ENCODE measurements at regions not wholly inside any gene's neighbourhood (a gene's known extent, or its start where the extent isn't known, plus 50 kb on each side); places are given as distances from the start of the nearest gene placed in this dataset.

DNA sequence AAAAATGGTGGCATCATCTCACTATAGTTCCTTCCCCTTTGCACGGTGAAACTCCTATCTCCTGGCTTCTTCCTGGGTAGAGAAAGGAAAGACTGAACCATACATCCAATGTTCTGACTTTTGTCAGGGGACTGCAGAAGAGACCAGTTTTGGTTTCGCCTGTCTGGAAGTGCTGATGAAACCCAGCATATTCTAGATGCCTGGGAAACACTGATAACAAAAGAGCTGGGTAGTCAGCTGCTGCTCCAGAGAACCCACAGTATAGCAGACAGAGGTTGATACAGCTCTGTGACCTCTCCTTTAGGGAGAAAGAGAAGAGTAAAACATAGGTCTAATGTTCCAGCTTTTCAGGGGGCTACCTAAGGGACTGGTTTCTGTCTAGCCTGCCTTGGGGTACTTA, 695.3 kb downstream of the DIAPH3 start:
- Histone ChIP-seq H3K4me1 (no peaks in the 10 kb centered on the region), H3K27me3 (no peaks in the 10 kb centered on the region), H3K9me3 (peaks cover 0 to 9% (median 0%) of the 10 kb centered on the region in 4 donors), H3K4me3 (no peak overlapping the region), H3K36me3 (no peaks in the 10 kb centered on the region), H3K27ac (no peak overlapping the region)
- 89 to 93% methylated on average over 2 of the region's 2 CpGs for WGBS, 2 donors
- no peak for DNase-seq (ENCODE audit: low spot score in 2 of 2)
- TF ChIP-seq, protein P1, sequence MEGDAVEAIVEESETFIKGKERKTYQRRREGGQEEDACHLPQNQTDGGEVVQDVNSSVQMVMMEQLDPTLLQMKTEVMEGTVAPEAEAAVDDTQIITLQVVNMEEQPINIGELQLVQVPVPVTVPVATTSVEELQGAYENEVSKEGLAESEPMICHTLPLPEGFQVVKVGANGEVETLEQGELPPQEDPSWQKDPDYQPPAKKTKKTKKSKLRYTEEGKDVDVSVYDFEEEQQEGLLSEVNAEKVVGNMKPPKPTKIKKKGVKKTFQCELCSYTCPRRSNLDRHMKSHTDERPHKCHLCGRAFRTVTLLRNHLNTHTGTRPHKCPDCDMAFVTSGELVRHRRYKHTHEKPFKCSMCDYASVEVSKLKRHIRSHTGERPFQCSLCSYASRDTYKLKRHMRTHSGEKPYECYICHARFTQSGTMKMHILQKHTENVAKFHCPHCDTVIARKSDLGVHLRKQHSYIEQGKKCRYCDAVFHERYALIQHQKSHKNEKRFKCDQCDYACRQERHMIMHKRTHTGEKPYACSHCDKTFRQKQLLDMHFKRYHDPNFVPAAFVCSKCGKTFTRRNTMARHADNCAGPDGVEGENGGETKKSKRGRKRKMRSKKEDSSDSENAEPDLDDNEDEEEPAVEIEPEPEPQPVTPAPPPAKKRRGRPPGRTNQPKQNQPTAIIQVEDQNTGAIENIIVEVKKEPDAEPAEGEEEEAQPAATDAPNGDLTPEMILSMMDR (IDR thresholded peaks at IDR 0.05) = no peak
- TF ChIP-seq POLR2A (IDR thresholded peaks at IDR 0.05) = no peak
- TF ChIP-seq EP300 (IDR thresholded peaks at IDR 0.05) = no peak

DNA sequence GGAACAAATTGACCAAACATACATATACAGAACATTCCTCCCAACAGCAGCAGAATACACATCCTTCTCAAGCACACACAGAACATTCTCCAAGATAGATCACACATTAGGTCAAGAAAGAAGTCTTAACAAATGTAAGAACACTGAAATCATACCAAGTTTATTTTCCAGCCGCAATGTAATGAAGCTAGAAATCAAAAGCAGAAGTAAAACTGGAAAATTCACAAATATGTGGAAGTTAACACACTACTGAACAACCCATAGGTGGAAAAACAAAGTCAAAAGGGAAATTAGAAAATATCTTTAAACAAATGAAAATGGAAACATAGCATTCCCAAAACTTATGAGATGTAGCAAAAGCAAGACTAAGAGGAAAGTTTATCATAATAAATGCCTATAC, 692.6 kb downstream of the DIAPH3 start:
- Histone ChIP-seq H3K36me3 (no peaks in the 10 kb centered on the region), H3K4me1 (no peaks in the 10 kb centered on the region), H3K27me3 (no peaks in the 10 kb centered on the region), H3K27ac (no peak overlapping the region), H3K4me3 (no peak overlapping the region), H3K9me3 (peaks cover 0 to 9% (median 0%) of the 10 kb centered on the region in 4 donors)
- WGBS, 2 donors = 27 to 85% methylated on average over 1 of the region's 1 CpG
- DNase-seq (ENCODE audit: low spot score in 2 of 2) = no peak
- TF ChIP-seq POLR2A (IDR thresholded peaks at IDR 0.05) (no peak), EP300 (IDR thresholded peaks at IDR 0.05) (no peak)
- TF ChIP-seq, protein P1 (IDR thresholded peaks at IDR 0.05) = no peak

DNA sequence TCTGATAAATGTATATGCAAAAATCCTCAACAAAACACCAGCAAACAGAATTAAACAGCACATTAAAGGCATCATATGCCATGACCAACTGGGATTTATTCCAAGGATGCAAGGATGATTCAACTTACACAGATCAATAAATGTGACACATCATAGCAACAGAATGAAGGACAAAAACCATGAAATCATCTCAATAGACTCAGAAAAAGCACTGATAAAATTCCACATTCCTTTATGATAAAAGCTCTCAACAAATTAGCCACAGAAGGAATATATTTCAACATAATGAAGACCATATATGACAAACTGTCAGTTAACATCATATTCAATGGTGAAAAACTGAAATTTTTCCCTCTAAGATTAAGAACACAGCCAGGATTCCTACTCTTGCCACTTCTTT, 691.6 kb downstream of the DIAPH3 start:
- Histone ChIP-seq H3K9me3 (peaks cover 0 to 9% (median 0%) of the 10 kb centered on the region in 4 donors), H3K4me3 (no peak overlapping the region), H3K36me3 (no peaks in the 10 kb centered on the region), H3K4me1 (no peaks in the 10 kb centered on the region), H3K27me3 (no peaks in the 10 kb centered on the region), H3K27ac (no peak overlapping the region)
- TF ChIP-seq EP300 (IDR thresholded peaks at IDR 0.05) (no peak), POLR2A (IDR thresholded peaks at IDR 0.05) (no peak)
- TF ChIP-seq, protein P1 (IDR thresholded peaks at IDR 0.05) = no peak
- DNase-seq (ENCODE audit: low spot score in 2 of 2) = no peak

DNA sequence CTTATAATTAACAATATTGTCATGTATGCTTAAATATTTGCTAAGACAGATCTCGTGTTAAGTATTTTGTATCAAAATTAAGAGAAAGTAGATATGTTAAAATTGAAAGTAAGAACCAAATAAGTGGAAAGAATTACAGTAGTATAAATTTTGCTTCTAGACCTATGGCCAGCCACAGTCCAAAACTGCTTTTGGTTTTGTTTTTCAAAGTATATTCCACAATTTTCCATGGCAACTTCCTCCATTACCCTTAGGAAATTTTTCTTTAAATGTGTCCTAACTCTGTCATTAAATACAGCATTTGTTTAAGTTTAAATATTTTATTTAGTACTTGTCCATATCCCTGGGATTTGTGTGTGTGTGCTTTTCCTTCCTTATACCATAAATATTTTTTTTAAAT, 689.0 kb downstream of the DIAPH3 start:
- no peak for DNase-seq (ENCODE audit: low spot score in 2 of 2)
- 75% methylated on average over 1 of the region's 1 CpG for WGBS, 2 donors
- TF ChIP-seq EP300 (IDR thresholded peaks at IDR 0.05) (no peak), POLR2A (IDR thresholded peaks at IDR 0.05) (no peak)
- TF ChIP-seq, protein P1 (IDR thresholded peaks at IDR 0.05) = no peak
- Histone ChIP-seq H3K4me1 (no peaks in the 10 kb centered on the region), H3K27me3 (no peaks in the 10 kb centered on the region), H3K27ac (no peak overlapping the region), H3K4me3 (no peak overlapping the region), H3K9me3 (peaks cover 0 to 3% (median 0%) of the 10 kb centered on the region in 4 donors), H3K36me3 (no peaks in the 10 kb centered on the region)

DNA sequence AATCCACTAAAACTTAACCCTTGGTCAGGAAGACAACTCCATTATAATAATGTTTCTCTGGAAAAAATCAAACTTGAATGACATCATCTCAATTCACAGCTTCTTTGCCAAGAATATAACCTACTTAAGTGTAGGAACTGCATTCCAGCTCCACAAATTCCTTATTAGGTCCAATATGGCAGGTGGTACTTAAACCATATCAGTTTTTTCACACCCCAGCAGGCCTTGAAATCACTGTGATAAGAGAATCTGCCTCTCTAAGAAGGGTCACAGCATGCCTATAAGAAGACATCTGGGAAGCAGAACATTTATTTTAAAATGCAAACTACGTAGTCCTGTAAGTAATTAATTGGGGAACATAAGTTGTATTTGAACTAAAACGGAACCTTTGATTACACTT, 687.8 kb downstream of the DIAPH3 start:
- DNase-seq (ENCODE audit: low spot score in 2 of 2) = no peak
- no peak overlapping the region for H3K27ac ChIP-seq
- peaks cover 0 to 8% (median 0%) of the 10 kb centered on the region in 4 donors for H3K4me1 ChIP-seq
- H3K9me3 ChIP-seq = no peaks in the 10 kb centered on the region
- TF ChIP-seq EP300 (IDR thresholded peaks at IDR 0.05) (no peak), POLR2A (IDR thresholded peaks at IDR 0.05) (no peak)
- TF ChIP-seq, protein P1 (IDR thresholded peaks at IDR 0.05) = no peak
- H3K4me3 ChIP-seq = no peak overlapping the region
- H3K27me3 ChIP-seq = no peaks in the 10 kb centered on the region
- WGBS, 2 donors = 88 to 94% methylated on average over 2 of the region's 2 CpGs
- no peaks in the 10 kb centered on the region for H3K36me3 ChIP-seq

Measured in tibial nerve (tissue), 4 donors.